ENCODE measurements at regions not wholly inside any gene's neighbourhood (a gene's known extent, or its start where the extent isn't known, plus 50 kb on each side); places are given as distances from the start of the nearest gene placed in this dataset.

DNA sequence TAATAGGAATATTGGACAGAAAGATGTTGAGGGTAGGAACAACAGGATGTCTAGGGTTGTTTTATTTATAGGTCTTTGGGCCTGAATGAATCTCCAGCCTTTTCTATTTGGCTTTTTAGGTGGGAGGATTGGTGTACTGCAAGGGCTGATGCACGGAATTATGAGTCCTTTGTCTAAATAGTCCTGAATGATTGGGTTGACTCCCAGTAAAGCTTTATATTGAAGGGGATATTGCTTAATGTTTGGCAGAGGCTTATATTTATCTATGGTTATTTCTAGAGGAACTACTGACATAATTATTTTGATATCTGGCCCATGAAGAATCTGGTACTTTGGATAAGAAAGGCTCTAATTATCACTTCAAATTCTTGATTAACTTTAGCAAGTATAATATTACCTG, 253.6 kb upstream of the AVPR1A start:
- H3K36me3 Mint-ChIP-seq (ENCODE audit: low read depth) = no peaks in the 10 kb centered on the region
- ChIA-PET CTCF (no interaction called here), POLR2A (no interaction called here)
- H3K27ac Mint-ChIP-seq = no peak overlapping the region
- ATAC-seq (no peak), DNase-seq (no peak)
- no peak overlapping the region for H3K4me3 Mint-ChIP-seq
- H3K27me3 Mint-ChIP-seq (ENCODE audit: low read depth) = no peaks in the 10 kb centered on the region
- H3K9me3 Mint-ChIP-seq (ENCODE audit: insufficient read depth) = no peaks in the 10 kb centered on the region
- H3K4me1 Mint-ChIP-seq (ENCODE audit: low read depth) = no peaks in the 10 kb centered on the region

GRCh38 chr12:63403256-63403655, 252.3 kb upstream of the AVPR1A start:
- no peaks in the 10 kb centered on the region for H3K4me1 Mint-ChIP-seq (ENCODE audit: low read depth)
- DNase-seq = no peak
- ATAC-seq = no peak
- H3K36me3 Mint-ChIP-seq (ENCODE audit: low read depth) = no peaks in the 10 kb centered on the region
- POLR2A ChIA-PET = no interaction called here
- no peak overlapping the region for H3K4me3 Mint-ChIP-seq
- no peak overlapping the region for H3K27ac Mint-ChIP-seq
- no peaks in the 10 kb centered on the region for H3K27me3 Mint-ChIP-seq (ENCODE audit: low read depth)
- H3K9me3 Mint-ChIP-seq (ENCODE audit: insufficient read depth) = no peaks in the 10 kb centered on the region
- CTCF ChIA-PET = no interaction called here

- CTCF ChIA-PET = no interaction called here
- no peak for DNase-seq
These were observed 249.7 kb upstream of the AVPR1A start for GRCh38 chr12:63400718-63401117.

GRCh38 chr12:63400318-63400717, 249.3 kb upstream of the AVPR1A start:
- H3K4me1 Mint-ChIP-seq (ENCODE audit: low read depth) = no peaks in the 10 kb centered on the region
- H3K27ac Mint-ChIP-seq = no peak overlapping the region
- no peaks in the 10 kb centered on the region for H3K9me3 Mint-ChIP-seq (ENCODE audit: insufficient read depth)
- no peak overlapping the region for H3K4me3 Mint-ChIP-seq
- no peaks in the 10 kb centered on the region for H3K36me3 Mint-ChIP-seq (ENCODE audit: low read depth)
- DNase-seq (no peak), ATAC-seq (no peak)
- CTCF ChIA-PET = no interaction called here
- no peaks in the 10 kb centered on the region for H3K27me3 Mint-ChIP-seq (ENCODE audit: low read depth)
- POLR2A ChIA-PET = no interaction called here

More at GRCh38 chr12:63400718-63401117, 249.7 kb upstream of the AVPR1A start:
- Mint-ChIP-seq H3K27me3 (ENCODE audit: low read depth) (no peaks in the 10 kb centered on the region), H3K9me3 (ENCODE audit: insufficient read depth) (no peaks in the 10 kb centered on the region), H3K36me3 (ENCODE audit: low read depth) (no peaks in the 10 kb centered on the region), H3K27ac (no peak overlapping the region), H3K4me1 (ENCODE audit: low read depth) (no peaks in the 10 kb centered on the region), H3K4me3 (no peak overlapping the region)
- ATAC-seq = no peak
- POLR2A ChIA-PET = no interaction called here

GRCh38 chr12:63397807-63398206, 246.8 kb upstream of the AVPR1A start:
- H3K4me1 Mint-ChIP-seq (ENCODE audit: low read depth) = no peaks in the 10 kb centered on the region
- no peak overlapping the region for H3K4me3 Mint-ChIP-seq
- no peaks in the 10 kb centered on the region for H3K27me3 Mint-ChIP-seq (ENCODE audit: low read depth)
- no peak overlapping the region for H3K27ac Mint-ChIP-seq
- POLR2A ChIA-PET = no interaction called here
- no peaks in the 10 kb centered on the region for H3K9me3 Mint-ChIP-seq (ENCODE audit: insufficient read depth)
- DNase-seq = no peak
- ATAC-seq = no peak
- CTCF ChIA-PET = no interaction called here
- no peaks in the 10 kb centered on the region for H3K36me3 Mint-ChIP-seq (ENCODE audit: low read depth)

DNA sequence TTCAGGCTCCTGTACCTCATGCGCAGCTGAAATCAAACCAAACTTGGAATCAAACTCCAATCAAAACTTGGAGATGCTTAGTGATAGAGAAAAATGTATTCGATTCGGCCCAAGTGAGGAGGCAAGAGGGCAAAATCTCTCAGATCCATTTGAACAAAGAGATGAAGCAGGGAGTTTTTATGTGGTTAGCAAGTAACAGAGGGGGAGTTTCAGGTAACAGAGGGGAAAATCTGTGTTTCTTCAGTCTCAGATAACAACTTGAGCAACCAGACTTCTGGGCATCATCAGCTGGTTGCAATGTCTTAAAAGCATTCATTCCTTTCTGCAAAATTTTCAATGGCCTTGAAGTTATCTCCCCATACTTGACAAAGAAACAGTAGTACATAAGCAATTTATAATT, 245.1 kb upstream of the AVPR1A start:
- H3K27ac Mint-ChIP-seq = no peak overlapping the region
- H3K4me3 Mint-ChIP-seq = no peak overlapping the region
- ChIA-PET CTCF (no interaction called here), POLR2A (no interaction called here)
- ATAC-seq = no peak
- H3K36me3 Mint-ChIP-seq (ENCODE audit: low read depth) = no peaks in the 10 kb centered on the region
- no peaks in the 10 kb centered on the region for H3K9me3 Mint-ChIP-seq (ENCODE audit: insufficient read depth)
- H3K27me3 Mint-ChIP-seq (ENCODE audit: low read depth) = no peaks in the 10 kb centered on the region
- DNase-seq = no peak
- H3K4me1 Mint-ChIP-seq (ENCODE audit: low read depth) = no peaks in the 10 kb centered on the region

GRCh38 chr12:63394983-63395382, 244.0 kb upstream of the AVPR1A start:
- DNase-seq (no peak), ATAC-seq (no peak)

DNA sequence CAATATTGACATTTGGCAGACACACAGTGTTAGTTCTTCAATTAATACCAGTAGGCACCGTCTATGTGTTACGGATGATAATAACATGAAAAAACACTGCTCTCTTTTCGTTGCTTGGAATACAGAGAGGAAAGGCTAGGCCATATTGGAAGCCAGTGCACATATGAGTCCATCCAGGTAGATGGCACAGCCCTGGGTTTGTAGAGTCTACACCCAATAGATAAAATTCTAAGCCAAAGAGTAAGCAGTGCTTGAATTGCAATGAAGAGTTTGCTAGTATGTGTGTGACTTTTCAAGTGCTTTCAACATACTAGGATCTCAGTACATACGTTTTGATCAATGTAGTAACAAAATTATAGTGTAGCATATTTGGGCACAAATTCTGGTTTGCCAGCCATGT, 243.3 kb upstream of the AVPR1A start:
- H3K27ac Mint-ChIP-seq = no peak overlapping the region
- no peak for ATAC-seq
- no peaks in the 10 kb centered on the region for H3K4me1 Mint-ChIP-seq (ENCODE audit: low read depth)
- no peak for DNase-seq
- H3K9me3 Mint-ChIP-seq (ENCODE audit: insufficient read depth) = no peaks in the 10 kb centered on the region
- no peak overlapping the region for H3K4me3 Mint-ChIP-seq
- H3K36me3 Mint-ChIP-seq (ENCODE audit: low read depth) = no peaks in the 10 kb centered on the region
- ChIA-PET POLR2A (no interaction called here), CTCF (no interaction called here)
- no peaks in the 10 kb centered on the region for H3K27me3 Mint-ChIP-seq (ENCODE audit: low read depth)

More at GRCh38 chr12:63394983-63395382, 244.0 kb upstream of the AVPR1A start:
- POLR2A ChIA-PET = no interaction called here
- Mint-ChIP-seq H3K4me3 (no peak overlapping the region), H3K36me3 (ENCODE audit: low read depth) (no peaks in the 10 kb centered on the region), H3K27me3 (ENCODE audit: low read depth) (no peaks in the 10 kb centered on the region), H3K27ac (no peak overlapping the region), H3K9me3 (ENCODE audit: insufficient read depth) (no peaks in the 10 kb centered on the region), H3K4me1 (ENCODE audit: low read depth) (no peaks in the 10 kb centered on the region)
- CTCF ChIA-PET = no interaction called here

DNA sequence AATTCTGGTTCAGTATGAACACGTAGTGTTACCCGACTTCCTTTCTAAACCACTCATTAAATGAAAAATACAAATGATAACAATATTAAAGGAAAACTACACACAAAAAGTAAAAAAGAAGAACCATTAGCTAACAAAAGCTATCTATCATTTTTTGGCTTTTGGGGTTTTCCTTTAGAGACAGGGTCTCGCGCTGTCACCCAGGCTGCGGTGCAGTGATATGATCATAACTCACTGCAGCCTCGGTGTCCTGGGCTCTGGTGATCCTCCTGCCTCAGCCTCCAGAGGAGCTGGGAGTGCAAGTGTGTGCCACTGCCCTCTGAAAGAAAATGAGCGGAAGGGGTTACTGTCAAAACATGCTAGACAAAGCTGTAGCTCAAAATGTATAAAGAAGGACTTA, 238.2 kb upstream of the AVPR1A start:
- Mint-ChIP-seq H3K4me1 (ENCODE audit: low read depth) (no peaks in the 10 kb centered on the region), H3K27ac (no peak overlapping the region), H3K9me3 (ENCODE audit: insufficient read depth) (no peaks in the 10 kb centered on the region), H3K4me3 (no peak overlapping the region), H3K27me3 (ENCODE audit: low read depth) (no peaks in the 10 kb centered on the region), H3K36me3 (ENCODE audit: low read depth) (no peaks in the 10 kb centered on the region)
- ATAC-seq (no peak), DNase-seq (no peak)
- POLR2A ChIA-PET = no interaction called here
- CTCF ChIA-PET = interaction anchor here (0.8 kb wide), 1 partner anchor 24 kb away, joined by 3 read pairs; no protein-coding TSS in a partner anchor

GRCh38 chr12:63387771-63388170, 236.8 kb upstream of the AVPR1A start:
- ATAC-seq (no peak), DNase-seq (no peak)
- Mint-ChIP-seq H3K9me3 (ENCODE audit: insufficient read depth) (no peaks in the 10 kb centered on the region), H3K4me3 (no peak overlapping the region), H3K27me3 (ENCODE audit: low read depth) (no peaks in the 10 kb centered on the region), H3K27ac (no peak overlapping the region), H3K36me3 (ENCODE audit: low read depth) (no peaks in the 10 kb centered on the region), H3K4me1 (ENCODE audit: low read depth) (no peaks in the 10 kb centered on the region)
- CTCF ChIA-PET = no interaction called here
- POLR2A ChIA-PET = no interaction called here

- Mint-ChIP-seq H3K9me3 (ENCODE audit: insufficient read depth) (no peaks in the 10 kb centered on the region), H3K27me3 (ENCODE audit: low read depth) (no peaks in the 10 kb centered on the region), H3K36me3 (ENCODE audit: low read depth) (no peaks in the 10 kb centered on the region), H3K4me3 (no peak overlapping the region), H3K27ac (no peak overlapping the region), H3K4me1 (ENCODE audit: low read depth) (no peaks in the 10 kb centered on the region)
- no peak for DNase-seq
- ATAC-seq = no peak
- ChIA-PET CTCF (no interaction called here), POLR2A (no interaction called here)
These were observed 231.9 kb upstream of the AVPR1A start for GRCh38 chr12:63382930-63383329.

DNA sequence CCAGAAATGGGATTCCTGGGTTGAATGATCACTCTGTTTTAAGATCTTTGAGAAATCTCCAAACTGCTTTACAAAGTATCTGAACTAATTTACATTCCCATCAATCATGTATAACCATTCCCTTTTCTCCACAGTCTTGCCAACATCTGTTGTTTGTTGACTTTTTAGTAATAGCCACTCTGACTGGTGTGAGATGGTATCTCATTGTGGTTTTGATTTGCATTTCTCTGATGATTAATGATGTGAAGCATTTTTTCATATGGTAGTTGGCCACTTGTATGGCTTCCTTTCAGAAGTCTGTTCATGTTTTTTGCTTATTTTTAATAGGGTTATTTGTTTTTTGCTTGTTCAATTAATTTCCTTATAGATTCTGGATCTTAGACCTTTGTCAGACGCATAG, 211.8 kb upstream of the AVPR1A start:
- CTCF ChIA-PET = no interaction called here
- H3K9me3 Mint-ChIP-seq (ENCODE audit: insufficient read depth) = no peaks in the 10 kb centered on the region
- H3K27ac Mint-ChIP-seq = no peak overlapping the region
- H3K4me1 Mint-ChIP-seq (ENCODE audit: low read depth) = no peaks in the 10 kb centered on the region
- POLR2A ChIA-PET = no interaction called here
- ATAC-seq = no peak
- H3K36me3 Mint-ChIP-seq (ENCODE audit: low read depth) = no peaks in the 10 kb centered on the region
- no peak for DNase-seq
- H3K27me3 Mint-ChIP-seq (ENCODE audit: low read depth) = no peaks in the 10 kb centered on the region
- no peak overlapping the region for H3K4me3 Mint-ChIP-seq

DNA sequence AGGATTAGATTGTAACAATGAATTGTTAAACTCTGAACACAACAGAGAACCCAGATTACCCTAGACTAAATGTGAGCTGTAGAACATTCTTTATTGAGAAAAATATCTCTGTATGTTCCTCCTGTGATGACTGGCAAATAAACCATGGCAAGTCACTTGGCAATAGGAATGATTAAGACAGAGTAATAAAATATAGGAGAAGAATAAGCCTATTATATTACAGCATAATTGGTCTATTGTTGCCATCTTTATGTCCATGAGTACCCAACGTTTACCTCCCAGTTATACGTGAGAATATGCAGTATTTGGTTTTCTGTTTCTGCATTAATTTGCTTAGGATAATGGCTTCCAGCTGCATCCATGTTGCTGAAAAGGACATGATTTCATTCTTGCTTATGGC, 211.2 kb upstream of the AVPR1A start:
- no peaks in the 10 kb centered on the region for H3K36me3 Mint-ChIP-seq (ENCODE audit: low read depth)
- CTCF ChIA-PET = no interaction called here
- POLR2A ChIA-PET = no interaction called here
- no peak overlapping the region for H3K4me3 Mint-ChIP-seq
- ATAC-seq (no peak), DNase-seq (no peak)
- H3K27ac Mint-ChIP-seq = no peak overlapping the region
- no peaks in the 10 kb centered on the region for H3K4me1 Mint-ChIP-seq (ENCODE audit: low read depth)
- H3K27me3 Mint-ChIP-seq (ENCODE audit: low read depth) = no peaks in the 10 kb centered on the region
- H3K9me3 Mint-ChIP-seq (ENCODE audit: insufficient read depth) = no peaks in the 10 kb centered on the region
